ENCODE measurements at regions not wholly inside any gene's neighbourhood (a gene's known extent, or its start where the extent isn't known, plus 50 kb on each side); places are given as distances from the start of the nearest gene placed in this dataset.

DNA sequence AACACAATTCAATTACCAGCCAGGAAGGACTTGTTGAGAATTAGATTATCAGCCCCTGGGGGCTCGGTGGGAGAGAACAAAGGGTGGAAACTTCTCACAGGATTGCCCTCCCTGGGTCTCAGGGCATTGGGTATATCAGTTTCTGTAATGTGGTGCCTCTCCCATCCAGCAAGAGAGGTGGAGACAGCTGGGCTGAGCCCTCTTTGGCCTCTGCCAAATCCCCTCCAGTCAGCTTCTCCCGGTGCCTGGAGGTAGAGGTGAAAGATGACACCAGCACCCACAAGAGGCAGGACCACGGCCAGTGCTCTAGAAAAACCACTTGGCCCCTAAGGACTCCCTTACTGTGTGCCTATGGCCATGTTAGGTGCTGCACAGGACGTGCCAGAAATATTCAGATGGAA is 179.7 kb downstream of the HAUS1 start:
- TF ChIP-seq POLR2A (IDR thresholded peaks at IDR 0.05): no peak
- TF ChIP-seq EP300 (IDR thresholded peaks at IDR 0.05): no peak
- TF ChIP-seq, protein P1, sequence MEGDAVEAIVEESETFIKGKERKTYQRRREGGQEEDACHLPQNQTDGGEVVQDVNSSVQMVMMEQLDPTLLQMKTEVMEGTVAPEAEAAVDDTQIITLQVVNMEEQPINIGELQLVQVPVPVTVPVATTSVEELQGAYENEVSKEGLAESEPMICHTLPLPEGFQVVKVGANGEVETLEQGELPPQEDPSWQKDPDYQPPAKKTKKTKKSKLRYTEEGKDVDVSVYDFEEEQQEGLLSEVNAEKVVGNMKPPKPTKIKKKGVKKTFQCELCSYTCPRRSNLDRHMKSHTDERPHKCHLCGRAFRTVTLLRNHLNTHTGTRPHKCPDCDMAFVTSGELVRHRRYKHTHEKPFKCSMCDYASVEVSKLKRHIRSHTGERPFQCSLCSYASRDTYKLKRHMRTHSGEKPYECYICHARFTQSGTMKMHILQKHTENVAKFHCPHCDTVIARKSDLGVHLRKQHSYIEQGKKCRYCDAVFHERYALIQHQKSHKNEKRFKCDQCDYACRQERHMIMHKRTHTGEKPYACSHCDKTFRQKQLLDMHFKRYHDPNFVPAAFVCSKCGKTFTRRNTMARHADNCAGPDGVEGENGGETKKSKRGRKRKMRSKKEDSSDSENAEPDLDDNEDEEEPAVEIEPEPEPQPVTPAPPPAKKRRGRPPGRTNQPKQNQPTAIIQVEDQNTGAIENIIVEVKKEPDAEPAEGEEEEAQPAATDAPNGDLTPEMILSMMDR (IDR thresholded peaks at IDR 0.05): no peak

Measured in tibial nerve (tissue), 4 donors.